ENCODE measurements at regions not wholly inside any gene's neighbourhood (a gene's known extent, or its start where the extent isn't known, plus 50 kb on each side); places are given as distances from the start of the nearest gene placed in this dataset.

DNA sequence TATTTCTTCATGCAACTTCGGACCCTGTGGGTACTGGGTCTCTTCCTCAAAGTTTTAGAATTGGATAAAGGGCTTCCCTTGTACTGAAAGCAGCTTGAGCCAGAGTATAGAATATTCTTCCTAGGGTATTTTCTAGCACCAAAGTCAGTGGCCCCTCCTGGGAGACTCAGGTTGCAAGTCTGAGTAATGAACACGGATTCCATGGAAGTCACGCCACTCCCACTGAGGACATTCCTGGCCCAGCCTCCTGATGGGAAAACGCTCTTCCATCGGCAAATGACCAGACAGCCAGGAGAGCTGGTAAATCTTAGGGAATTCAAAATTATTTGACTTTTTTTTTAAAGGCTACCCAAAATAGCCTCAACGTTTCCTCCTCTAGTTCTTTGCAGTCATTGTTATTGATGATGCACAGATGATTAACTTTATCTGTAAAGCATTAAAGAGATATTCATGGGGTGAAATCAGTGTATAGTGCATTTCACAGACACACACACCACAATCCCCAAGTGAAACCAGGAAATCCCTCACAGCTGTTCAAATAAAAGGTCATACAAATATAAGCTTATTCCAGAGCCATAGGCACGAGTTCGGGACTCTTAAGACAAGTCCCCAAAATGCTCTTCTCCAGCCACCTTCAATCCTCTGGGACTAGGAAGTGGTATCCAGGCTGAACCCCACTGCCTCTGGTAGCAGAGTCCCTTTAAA lies 248.8 kb downstream of the SOD2 start:
- Mint-ChIP-seq H3K36me3 (ENCODE audit: insufficient read depth) (no peaks in the 10 kb centered on the region), H3K4me1 (ENCODE audit: low read depth) (no peaks in the 10 kb centered on the region), H3K4me3 (no peak overlapping the region), H3K27me3 (ENCODE audit: low read depth) (peaks cover 29% of the 10 kb centered on the region), H3K9me3 (no peaks in the 10 kb centered on the region)
- ATAC-seq (no peak), DNase-seq (no peak)

DNA sequence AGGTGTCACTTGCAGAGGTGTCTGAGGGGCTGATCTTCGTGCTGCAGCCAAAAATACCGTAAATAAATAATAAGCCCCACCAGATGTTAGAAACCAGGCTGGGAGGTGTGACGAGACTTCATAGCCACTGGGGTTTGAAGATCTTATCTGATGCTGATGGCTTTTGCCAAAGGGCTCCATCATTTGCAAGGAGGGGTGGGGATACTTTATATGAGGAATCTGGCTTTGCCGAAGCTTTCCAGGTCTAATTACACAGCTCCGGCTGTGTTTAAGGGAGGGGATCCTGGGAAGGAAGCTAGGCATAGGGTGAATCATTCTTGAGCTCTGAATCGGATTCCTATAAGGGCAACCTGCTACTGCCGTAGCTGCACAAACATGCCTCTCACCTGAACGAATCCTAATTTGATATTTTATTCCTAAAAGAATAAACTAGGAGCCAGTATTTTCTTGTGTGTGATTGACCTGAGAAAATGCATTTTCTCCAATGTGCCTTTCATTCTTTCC lies 249.6 kb downstream of the SOD2 start:
- peaks cover 28% of the 10 kb centered on the region for H3K27me3 Mint-ChIP-seq (ENCODE audit: low read depth)
- DNase-seq (no peak), ATAC-seq (no peak)
- no peak overlapping the region for H3K4me3 Mint-ChIP-seq
- no peaks in the 10 kb centered on the region for H3K4me1 Mint-ChIP-seq (ENCODE audit: low read depth)
- no peaks in the 10 kb centered on the region for H3K9me3 Mint-ChIP-seq
- H3K36me3 Mint-ChIP-seq (ENCODE audit: insufficient read depth), result no peaks in the 10 kb centered on the region

- no peaks in the 10 kb centered on the region for H3K36me3 Mint-ChIP-seq (ENCODE audit: insufficient read depth)
- ATAC-seq (no peak), DNase-seq (no peak)
- no peaks in the 10 kb centered on the region for H3K4me1 Mint-ChIP-seq (ENCODE audit: low read depth)
- H3K4me3 Mint-ChIP-seq, result no peak overlapping the region
- peaks cover 22% of the 10 kb centered on the region for H3K27me3 Mint-ChIP-seq (ENCODE audit: low read depth)
- H3K9me3 Mint-ChIP-seq, result no peaks in the 10 kb centered on the region
Measured at GRCh38 chr6:159441704-159441981, 251.4 kb downstream of the SOD2 start.

DNA sequence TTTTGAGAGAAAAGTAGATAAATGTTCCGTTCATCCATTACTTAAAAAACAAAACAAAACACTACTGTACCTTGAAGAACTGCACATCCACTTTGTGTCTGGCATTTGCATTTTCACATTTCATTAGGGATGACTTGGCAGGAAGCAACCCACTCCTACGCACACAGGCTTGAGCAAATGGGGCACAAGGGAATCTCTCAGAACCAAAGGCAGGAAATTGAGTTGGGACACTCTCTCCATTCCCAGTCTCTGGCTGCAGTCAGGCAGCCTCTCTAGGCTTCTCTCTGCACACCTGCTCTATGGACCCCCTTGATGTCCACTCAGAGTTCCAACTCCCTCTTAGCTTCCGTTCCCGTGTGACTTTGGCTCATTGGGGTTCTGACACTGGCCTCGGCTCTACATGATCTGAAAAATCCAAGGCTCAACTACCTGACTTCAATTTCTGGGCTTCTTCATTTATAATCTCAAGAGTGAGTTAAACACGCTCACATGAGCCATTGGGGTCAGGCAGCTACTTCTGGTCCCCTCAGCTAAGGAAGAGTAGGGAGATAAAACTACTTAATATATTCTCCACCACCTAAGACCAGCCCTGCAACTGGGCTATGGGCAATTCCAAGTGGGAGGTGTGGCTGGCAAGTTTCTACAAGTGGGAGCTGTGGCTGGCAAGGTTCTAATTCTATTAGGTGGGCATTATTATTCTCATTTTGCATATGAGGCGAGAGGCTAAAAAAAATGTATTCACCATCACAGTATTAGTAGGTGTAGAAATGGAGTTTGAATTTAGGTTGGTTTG lies 251.9 kb downstream of the SOD2 start:
- H3K4me3 Mint-ChIP-seq, result no peak overlapping the region
- H3K4me1 Mint-ChIP-seq (ENCODE audit: low read depth), result no peaks in the 10 kb centered on the region
- no peaks in the 10 kb centered on the region for H3K9me3 Mint-ChIP-seq
- peaks cover 24% of the 10 kb centered on the region for H3K27me3 Mint-ChIP-seq (ENCODE audit: low read depth)
- ATAC-seq, result no peak
- no peaks in the 10 kb centered on the region for H3K36me3 Mint-ChIP-seq (ENCODE audit: insufficient read depth)
- DNase-seq, result no peak

DNA sequence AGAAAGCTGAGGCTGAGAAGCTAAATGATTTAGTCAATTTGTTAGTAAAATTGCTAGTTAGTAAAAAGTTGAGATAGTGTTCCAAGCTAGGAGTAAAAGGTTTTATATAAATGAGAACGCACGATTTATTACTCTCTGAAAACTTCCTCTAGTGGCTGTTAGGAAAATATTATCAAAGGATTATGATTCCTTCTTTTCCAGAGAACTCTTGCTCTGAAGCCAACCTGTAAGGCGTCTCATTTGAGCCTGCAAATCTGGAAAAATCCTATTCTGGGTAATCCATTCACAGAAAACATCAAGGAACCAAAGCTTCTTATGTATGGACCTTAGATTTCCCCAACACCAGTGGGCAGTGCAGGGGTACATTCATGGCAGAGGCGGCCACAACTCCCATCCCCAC lies 252.7 kb downstream of the SOD2 start:
- peaks cover 28% of the 10 kb centered on the region for H3K27me3 Mint-ChIP-seq (ENCODE audit: low read depth)
- H3K36me3 Mint-ChIP-seq (ENCODE audit: insufficient read depth), result no peaks in the 10 kb centered on the region
- no peak for DNase-seq
- H3K4me3 Mint-ChIP-seq, result no peak overlapping the region
- no peaks in the 10 kb centered on the region for H3K9me3 Mint-ChIP-seq
- H3K4me1 Mint-ChIP-seq (ENCODE audit: low read depth), result no peaks in the 10 kb centered on the region
- ATAC-seq, result no peak

DNA sequence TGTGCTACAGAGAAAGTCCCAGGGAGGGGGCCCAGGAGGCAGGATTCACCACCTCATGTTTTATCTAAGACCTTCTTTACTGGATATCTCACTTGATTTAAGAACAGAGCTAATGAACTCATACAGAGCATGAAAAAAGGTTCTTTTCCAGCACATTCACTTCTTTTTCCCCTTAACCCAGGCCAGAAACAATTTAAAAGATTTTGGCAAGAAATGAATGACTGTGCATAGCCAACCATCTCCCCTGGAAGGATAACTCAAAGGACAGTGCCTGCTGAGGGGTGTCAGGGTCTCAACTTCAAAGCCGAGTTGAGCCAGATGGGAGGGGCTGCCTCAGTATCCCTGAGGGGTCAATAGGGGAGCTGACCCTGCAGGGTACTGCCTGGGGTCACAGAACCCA lies 253.4 kb downstream of the SOD2 start:
- ATAC-seq, result no peak
- Mint-ChIP-seq H3K27me3 (ENCODE audit: low read depth) (peaks cover 25% of the 10 kb centered on the region), H3K9me3 (no peaks in the 10 kb centered on the region), H3K4me1 (ENCODE audit: low read depth) (no peaks in the 10 kb centered on the region), H3K4me3 (no peak overlapping the region), H3K36me3 (ENCODE audit: insufficient read depth) (no peaks in the 10 kb centered on the region)
- DNase-seq, result no peak

GRCh38 chr6:159438106-159438505 lies 254.9 kb downstream of the SOD2 start:
- no peak for DNase-seq
- Mint-ChIP-seq H3K4me3 (no peak overlapping the region), H3K9me3 (peaks cover 8% of the 10 kb centered on the region), H3K4me1 (ENCODE audit: low read depth) (no peaks in the 10 kb centered on the region), H3K36me3 (ENCODE audit: insufficient read depth) (no peaks in the 10 kb centered on the region), H3K27me3 (ENCODE audit: low read depth) (peaks cover 20% of the 10 kb centered on the region)
- ATAC-seq, result no peak

DNA sequence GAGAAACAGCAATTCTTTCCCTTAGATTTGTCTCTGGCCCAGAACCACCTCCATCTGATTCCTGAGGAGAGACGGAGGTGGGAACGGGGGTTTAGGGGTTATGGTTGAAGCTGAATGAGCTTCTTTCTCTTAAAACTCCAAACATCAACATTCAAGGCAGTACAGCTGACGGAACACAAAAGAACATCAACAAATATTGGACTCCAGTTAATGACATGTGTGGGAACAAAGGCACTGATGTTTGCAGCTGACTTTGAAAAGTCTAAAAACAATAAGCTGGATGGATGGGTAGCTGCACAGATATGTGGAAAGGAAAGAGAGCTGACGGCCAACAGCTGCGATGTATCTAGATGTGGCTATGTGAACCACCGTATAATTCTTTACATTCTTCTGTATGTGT lies 256.5 kb downstream of the SOD2 start:
- ATAC-seq (no peak), DNase-seq (no peak)
- H3K4me3 Mint-ChIP-seq, result no peak overlapping the region
- H3K9me3 Mint-ChIP-seq, result peaks cover 13% of the 10 kb centered on the region
- no peaks in the 10 kb centered on the region for H3K4me1 Mint-ChIP-seq (ENCODE audit: low read depth)
- H3K36me3 Mint-ChIP-seq (ENCODE audit: insufficient read depth), result no peaks in the 10 kb centered on the region
- peaks cover 17% of the 10 kb centered on the region for H3K27me3 Mint-ChIP-seq (ENCODE audit: low read depth)

DNA sequence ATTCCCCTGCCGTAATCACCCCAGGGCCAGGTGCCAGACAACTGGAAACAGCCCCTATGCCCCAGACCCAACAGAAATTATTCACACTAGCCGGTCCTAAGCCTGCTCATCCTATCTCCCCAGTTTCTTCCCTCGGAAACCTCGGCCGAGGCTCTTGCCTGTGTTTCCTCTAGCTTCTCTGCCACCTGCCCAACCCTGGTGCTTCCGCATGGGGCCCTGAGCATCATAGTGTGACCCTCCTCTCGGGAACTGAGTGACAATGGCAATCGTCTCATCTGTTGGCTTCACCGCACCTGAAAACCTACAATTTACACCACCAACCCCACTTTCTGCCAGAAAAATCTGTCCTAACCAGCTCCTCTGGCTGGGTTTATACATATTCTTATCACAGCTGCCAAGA lies 257.3 kb downstream of the SOD2 start:
- peaks cover 17% of the 10 kb centered on the region for H3K9me3 Mint-ChIP-seq
- no peak overlapping the region for H3K4me3 Mint-ChIP-seq
- no peaks in the 10 kb centered on the region for H3K4me1 Mint-ChIP-seq (ENCODE audit: low read depth)
- ATAC-seq (no peak), DNase-seq (no peak)
- no peaks in the 10 kb centered on the region for H3K36me3 Mint-ChIP-seq (ENCODE audit: insufficient read depth)
- peaks cover 17% of the 10 kb centered on the region for H3K27me3 Mint-ChIP-seq (ENCODE audit: low read depth)

DNA sequence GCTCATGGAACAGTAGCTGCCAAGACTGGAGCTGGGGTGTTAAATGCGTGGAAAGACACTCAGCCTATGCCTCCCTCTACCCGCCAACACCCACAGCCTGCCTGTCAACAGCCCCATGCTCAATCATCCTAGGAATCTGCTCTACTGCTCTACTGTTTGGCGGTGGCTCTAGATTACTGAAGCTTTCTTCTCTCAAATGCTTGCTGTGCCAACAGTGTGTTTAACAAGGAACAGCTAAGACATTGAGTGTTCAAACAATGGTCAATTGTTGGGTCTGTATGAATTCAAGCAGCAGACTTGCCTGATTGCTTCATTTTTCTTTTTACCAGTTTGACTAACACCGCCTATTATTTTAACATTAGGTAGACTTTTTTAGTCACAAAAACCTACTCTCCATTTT lies 258.6 kb downstream of the SOD2 start:
- no peaks in the 10 kb centered on the region for H3K4me1 Mint-ChIP-seq (ENCODE audit: low read depth)
- H3K4me3 Mint-ChIP-seq, result no peak overlapping the region
- no peak for DNase-seq
- peaks cover 17% of the 10 kb centered on the region for H3K9me3 Mint-ChIP-seq
- H3K36me3 Mint-ChIP-seq (ENCODE audit: insufficient read depth), result no peaks in the 10 kb centered on the region
- ATAC-seq, result no peak
- peaks cover 17% of the 10 kb centered on the region for H3K27me3 Mint-ChIP-seq (ENCODE audit: low read depth)

DNA sequence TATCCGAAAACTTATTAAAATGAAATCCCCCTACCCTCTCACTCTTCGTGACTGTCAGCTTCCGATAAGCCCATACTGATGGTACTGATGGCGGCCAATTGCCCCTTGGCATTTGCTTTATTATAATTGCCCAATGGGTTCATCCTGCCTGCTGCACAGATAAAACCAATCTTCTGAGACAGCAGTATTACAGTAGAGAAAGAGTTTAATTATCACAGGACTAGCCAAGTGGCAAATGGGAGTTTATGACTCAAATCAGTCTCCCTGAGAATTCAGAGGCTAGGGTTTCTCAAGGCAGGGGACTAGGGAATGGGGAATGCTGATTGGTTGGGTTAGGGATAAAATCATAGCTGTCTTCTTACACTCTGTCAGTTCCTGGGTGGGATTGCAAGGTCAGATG lies 259.5 kb downstream of the SOD2 start:
- Mint-ChIP-seq H3K4me3 (no peak overlapping the region), H3K9me3 (peaks cover 17% of the 10 kb centered on the region), H3K36me3 (ENCODE audit: insufficient read depth) (no peaks in the 10 kb centered on the region), H3K4me1 (ENCODE audit: low read depth) (no peaks in the 10 kb centered on the region), H3K27me3 (ENCODE audit: low read depth) (peaks cover 16% of the 10 kb centered on the region)
- DNase-seq, result no peak
- ATAC-seq, result no peak

GRCh38 chr6:159431750-159432149 lies 261.3 kb downstream of the SOD2 start:
- no peaks in the 10 kb centered on the region for H3K4me1 Mint-ChIP-seq (ENCODE audit: low read depth)
- H3K9me3 Mint-ChIP-seq, result peaks cover 17% of the 10 kb centered on the region
- H3K4me3 Mint-ChIP-seq, result no peak overlapping the region
- no peak for ATAC-seq
- no peak for DNase-seq
- peaks cover 7% of the 10 kb centered on the region for H3K27me3 Mint-ChIP-seq (ENCODE audit: low read depth)
- H3K36me3 Mint-ChIP-seq (ENCODE audit: insufficient read depth), result no peaks in the 10 kb centered on the region

- Mint-ChIP-seq H3K9me3 (peaks cover 17% of the 10 kb centered on the region), H3K4me3 (no peak overlapping the region), H3K36me3 (ENCODE audit: insufficient read depth) (no peaks in the 10 kb centered on the region), H3K4me1 (ENCODE audit: low read depth) (no peaks in the 10 kb centered on the region), H3K27me3 (ENCODE audit: low read depth) (peaks cover 7% of the 10 kb centered on the region)
- ATAC-seq (no peak), DNase-seq (no peak)
Measured at GRCh38 chr6:159430323-159430722, 261.1 kb downstream of the FNDC1 start.

DNA sequence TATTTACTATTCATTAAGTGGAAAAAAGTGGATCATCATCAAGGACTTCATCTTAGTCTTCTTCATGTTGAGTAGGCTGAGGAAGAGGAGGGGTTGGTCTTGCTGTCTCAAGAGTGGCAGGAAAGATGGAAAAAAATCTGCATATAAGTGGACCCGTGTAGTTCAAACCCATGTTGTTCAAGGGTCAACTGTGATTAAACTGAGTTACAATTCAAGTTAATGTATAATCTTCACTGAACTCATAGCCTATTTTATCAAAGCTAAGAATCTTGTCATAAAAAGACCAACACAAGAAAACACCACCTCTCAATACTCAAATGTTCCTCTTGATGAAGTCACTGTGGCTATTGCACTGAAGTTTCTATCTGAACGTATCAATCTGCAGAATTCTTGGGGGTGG lies 260.2 kb downstream of the FNDC1 start:
- peaks cover 8% of the 10 kb centered on the region for H3K27me3 Mint-ChIP-seq (ENCODE audit: low read depth)
- no peak for ATAC-seq

GRCh38 chr6:159427771-159428170 lies 258.6 kb downstream of the FNDC1 start:
- no peaks in the 10 kb centered on the region for H3K36me3 Mint-ChIP-seq (ENCODE audit: insufficient read depth)
- H3K4me3 Mint-ChIP-seq, result no peak overlapping the region
- peaks cover 11% of the 10 kb centered on the region for H3K27me3 Mint-ChIP-seq (ENCODE audit: low read depth)
- H3K9me3 Mint-ChIP-seq, result peaks cover 6% of the 10 kb centered on the region
- no peak for ATAC-seq
- H3K4me1 Mint-ChIP-seq (ENCODE audit: low read depth), result no peaks in the 10 kb centered on the region
- DNase-seq, result no peak

More for the DNA sequence above, 260.2 kb downstream of the FNDC1 start:
- no peaks in the 10 kb centered on the region for H3K36me3 Mint-ChIP-seq (ENCODE audit: insufficient read depth)
- no peak for DNase-seq
- H3K4me3 Mint-ChIP-seq, result no peak overlapping the region
- H3K9me3 Mint-ChIP-seq, result peaks cover 17% of the 10 kb centered on the region
- H3K4me1 Mint-ChIP-seq (ENCODE audit: low read depth), result no peaks in the 10 kb centered on the region

Data from activated T-cell treated with anti-CD3 and anti-CD28 coated beads, Interleukin-2, amount 50 U/mL, for 4 hours (primary cell).